ENCODE measurements at regions not wholly inside any gene's neighbourhood (a gene's known extent, or its start where the extent isn't known, plus 50 kb on each side); places are given as distances from the start of the nearest gene placed in this dataset.

DNA sequence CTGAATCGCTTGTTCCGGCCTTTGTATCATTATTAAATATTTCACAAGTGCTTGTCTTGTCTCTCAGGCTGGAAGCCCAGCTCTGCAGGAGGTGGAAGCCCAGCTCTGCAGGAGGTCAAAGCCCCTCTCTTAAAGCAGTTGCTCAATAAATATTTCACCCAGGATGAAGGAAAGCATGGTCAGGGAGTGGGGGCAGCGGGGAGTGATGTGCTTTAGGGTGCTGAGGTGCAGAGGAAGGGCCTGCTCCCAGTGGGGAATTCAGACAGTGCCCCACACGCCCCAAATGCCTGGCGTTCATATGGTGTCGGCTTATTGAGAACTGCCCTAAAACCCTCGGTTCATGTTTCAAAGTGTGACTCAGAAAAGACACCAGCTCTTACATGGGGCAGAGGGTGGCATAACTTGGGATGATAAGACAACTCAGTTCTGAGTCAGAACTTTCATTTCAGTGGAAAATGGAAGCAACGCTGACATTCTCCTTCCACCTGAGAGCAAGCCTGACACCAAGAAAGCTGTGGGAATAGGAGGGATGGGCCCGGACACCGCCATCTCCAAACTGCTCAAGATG, 114.3 kb upstream of the DAP start:
- Histone ChIP-seq H3K9ac (ENCODE audit: low read depth, low read length) (no peak overlapping the region), H3K9me3 (ENCODE audit: insufficient read depth, low read depth, low read length) (no peaks in the 10 kb centered on the region)
- WGBS, result 92% methylated on average over 10 of the region's 10 CpGs

DNA sequence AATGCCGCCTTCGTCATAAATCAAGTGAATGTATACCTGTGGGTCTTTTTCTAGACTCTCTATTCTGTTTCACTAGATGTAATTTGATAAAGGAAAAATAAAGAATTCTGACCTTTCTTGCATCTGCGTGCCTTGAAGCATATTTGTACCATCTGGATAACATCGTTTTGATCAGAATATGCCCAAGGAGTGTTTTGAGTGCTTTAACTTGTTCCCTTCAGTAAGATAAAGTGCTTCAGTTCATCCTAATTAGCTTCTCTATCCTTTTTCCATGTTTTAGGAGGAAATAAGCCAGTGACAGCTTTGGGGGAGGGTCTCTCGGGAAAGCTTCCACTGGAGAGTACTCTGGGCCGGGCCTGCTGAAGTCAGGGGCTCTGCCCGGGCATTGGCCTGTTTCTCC, 113.5 kb upstream of the DAP start:
- Histone ChIP-seq H3K36me3 (ENCODE audit: insufficient read depth, low read length) (no peaks in the 10 kb centered on the region), H3K9ac (ENCODE audit: low read depth, low read length) (no peak overlapping the region), H3K4me1 (ENCODE audit: insufficient read depth, low read length) (peaks cover 4% of the 10 kb centered on the region; the same call in 1 of the 2 replicates), H3K4me3 (ENCODE audit: low read length) (no peak overlapping the region), H3K27me3 (ENCODE audit: insufficient read depth, low read length) (no peaks in the 10 kb centered on the region), H3K27ac (ENCODE audit: low read depth, low read length) (no peak overlapping the region), H3K9me3 (ENCODE audit: insufficient read depth, low read depth, low read length) (no peaks in the 10 kb centered on the region)
- 93% methylated on average over 7 of the region's 7 CpGs for WGBS

More for the DNA sequence above, 114.3 kb upstream of the DAP start:
- no peak overlapping the region for H3K4me3 ChIP-seq (ENCODE audit: low read length)
- H3K27me3 ChIP-seq (ENCODE audit: insufficient read depth, low read length), result no peaks in the 10 kb centered on the region
- H3K27ac ChIP-seq (ENCODE audit: low read depth, low read length), result no peak overlapping the region
- H3K4me1 ChIP-seq (ENCODE audit: insufficient read depth, low read length), result peaks cover 4% of the 10 kb centered on the region; the same call in 1 of the 2 replicates
- no peaks in the 10 kb centered on the region for H3K36me3 ChIP-seq (ENCODE audit: insufficient read depth, low read length)

DNA sequence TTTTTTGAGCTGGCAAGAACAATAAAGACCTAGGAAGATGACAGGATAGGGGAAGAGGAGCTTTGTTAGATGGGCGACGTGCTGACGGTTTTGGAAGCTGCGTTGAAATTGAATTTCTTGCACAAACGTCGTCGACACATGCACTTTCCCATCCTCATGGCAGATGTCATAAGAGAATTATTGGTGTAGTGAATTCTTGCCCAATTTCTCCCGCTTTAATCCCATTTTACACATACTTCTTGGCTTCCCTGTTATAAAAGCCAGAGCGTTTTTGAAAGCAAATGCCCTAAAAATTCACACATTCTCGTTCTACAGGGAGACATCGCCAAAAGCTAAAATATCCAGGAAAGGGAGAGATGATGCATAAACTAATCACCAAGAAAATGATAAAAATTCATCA, 109.8 kb upstream of the DAP start:
- no peak overlapping the region for H3K27ac ChIP-seq (ENCODE audit: low read depth, low read length)
- H3K4me1 ChIP-seq (ENCODE audit: insufficient read depth, low read length), result peaks cover 4% of the 10 kb centered on the region; the same call in 1 of the 2 replicates
- no peaks in the 10 kb centered on the region for H3K9me3 ChIP-seq (ENCODE audit: insufficient read depth, low read depth, low read length)
- H3K27me3 ChIP-seq (ENCODE audit: insufficient read depth, low read length), result no peaks in the 10 kb centered on the region
- no peaks in the 10 kb centered on the region for H3K36me3 ChIP-seq (ENCODE audit: insufficient read depth, low read length)
- H3K4me3 ChIP-seq (ENCODE audit: low read length), result no peak overlapping the region
- WGBS, result 96% methylated on average over 11 of the region's 11 CpGs
- no peak overlapping the region for H3K9ac ChIP-seq (ENCODE audit: low read depth, low read length)

DNA sequence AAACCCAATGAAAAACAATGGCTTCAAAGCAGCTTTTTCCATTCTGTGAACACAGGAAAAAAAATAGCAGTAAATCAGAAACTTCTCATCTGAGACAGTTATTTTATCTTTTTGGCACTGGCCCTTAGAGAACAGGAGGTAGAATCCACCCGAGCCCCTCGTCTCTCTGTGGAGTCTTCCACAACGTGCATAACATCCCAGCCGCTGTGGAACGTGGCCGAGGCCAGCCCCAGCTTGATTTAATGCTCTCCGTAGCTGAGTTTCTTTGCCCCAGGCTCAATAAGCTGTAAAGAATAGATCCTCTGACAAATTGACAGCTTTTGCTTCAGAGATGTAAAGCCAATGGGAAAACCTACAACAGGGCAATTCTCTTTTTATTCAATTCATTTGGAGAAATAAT, 107.9 kb upstream of the DAP start:
- H3K9ac ChIP-seq (ENCODE audit: low read depth, low read length), result no peak overlapping the region
- 89% methylated on average over 7 of the region's 7 CpGs for WGBS
- no peak overlapping the region for H3K27ac ChIP-seq (ENCODE audit: low read depth, low read length)
- no peaks in the 10 kb centered on the region for H3K27me3 ChIP-seq (ENCODE audit: insufficient read depth, low read length)
- H3K4me3 ChIP-seq (ENCODE audit: low read length), result no peak overlapping the region
- no peaks in the 10 kb centered on the region for H3K4me1 ChIP-seq (ENCODE audit: insufficient read depth, low read length)
- no peaks in the 10 kb centered on the region for H3K9me3 ChIP-seq (ENCODE audit: insufficient read depth, low read depth, low read length)
- H3K36me3 ChIP-seq (ENCODE audit: insufficient read depth, low read length), result no peaks in the 10 kb centered on the region

DNA sequence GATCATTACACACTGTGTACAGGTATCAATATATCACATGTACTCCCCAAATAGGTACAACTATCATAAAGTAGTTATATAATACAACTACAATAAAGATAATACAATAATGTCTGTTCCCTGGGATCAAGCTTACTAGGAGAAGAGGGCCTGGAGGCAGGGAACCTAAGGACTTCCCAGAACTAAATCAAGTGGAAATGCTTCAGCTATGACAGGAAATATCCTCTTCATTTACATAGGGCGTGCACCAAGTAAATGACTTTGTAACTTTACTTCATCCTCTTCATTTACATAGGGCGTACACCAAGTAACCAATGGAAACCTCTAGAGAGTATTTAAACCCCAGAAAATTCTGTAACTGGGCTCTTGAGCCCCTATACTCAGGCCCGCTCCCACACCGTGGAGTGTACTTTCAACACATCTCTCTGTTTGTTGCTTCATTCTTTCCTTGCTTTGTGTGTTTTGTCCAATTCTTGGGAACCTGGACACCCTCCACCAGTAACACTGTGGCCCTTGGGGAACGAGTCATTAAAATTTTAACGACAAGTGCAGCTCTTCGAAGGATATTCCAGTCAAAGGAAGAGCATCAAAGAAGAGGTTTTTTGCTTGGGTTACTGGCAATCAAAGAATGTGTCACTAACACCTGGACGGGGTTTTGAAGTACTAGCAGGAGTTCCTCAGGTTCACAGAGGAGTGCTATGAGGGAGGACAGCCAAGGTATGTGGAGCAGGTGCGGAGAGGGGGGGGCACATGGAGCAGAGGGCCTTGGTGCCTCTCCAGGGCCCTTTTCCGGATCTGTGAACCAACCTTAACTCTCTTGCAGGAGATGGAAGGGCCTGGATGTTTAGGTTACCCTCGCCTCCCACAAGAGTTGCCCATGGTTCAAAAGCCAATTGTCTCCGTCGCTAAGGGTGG, 106.6 kb upstream of the DAP start:
- Histone ChIP-seq H3K4me1 (ENCODE audit: insufficient read depth, low read length) (no peaks in the 10 kb centered on the region), H3K9me3 (ENCODE audit: insufficient read depth, low read depth, low read length) (no peaks in the 10 kb centered on the region), H3K9ac (ENCODE audit: low read depth, low read length) (no peak overlapping the region), H3K36me3 (ENCODE audit: insufficient read depth, low read length) (no peaks in the 10 kb centered on the region), H3K27ac (ENCODE audit: low read depth, low read length) (no peak overlapping the region), H3K4me3 (ENCODE audit: low read length) (no peak overlapping the region), H3K27me3 (ENCODE audit: insufficient read depth, low read length) (no peaks in the 10 kb centered on the region)
- WGBS, result 95% methylated on average over 13 of the region's 13 CpGs

DNA sequence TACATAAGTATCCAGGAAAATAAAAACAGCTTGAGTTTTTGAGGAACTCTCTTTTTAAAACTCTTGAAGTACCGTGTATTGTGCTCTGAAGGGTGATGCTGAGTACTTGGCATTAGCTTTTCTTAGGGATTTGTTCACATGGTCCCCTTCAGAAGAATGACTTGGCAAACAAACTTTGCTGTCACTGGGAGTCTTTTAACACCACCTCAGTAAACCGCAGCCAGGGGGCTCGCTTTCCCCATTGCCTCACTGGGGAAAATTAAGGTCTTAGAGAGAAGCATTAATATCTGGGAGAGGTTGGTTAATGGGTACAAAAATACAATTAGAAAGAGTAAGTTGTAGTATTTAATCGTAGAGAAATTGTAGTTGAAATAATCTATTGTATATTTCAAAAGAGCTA, 105.9 kb upstream of the DAP start:
- H3K4me1 ChIP-seq (ENCODE audit: insufficient read depth, low read length), result no peaks in the 10 kb centered on the region
- no peak overlapping the region for H3K9ac ChIP-seq (ENCODE audit: low read depth, low read length)

DNA sequence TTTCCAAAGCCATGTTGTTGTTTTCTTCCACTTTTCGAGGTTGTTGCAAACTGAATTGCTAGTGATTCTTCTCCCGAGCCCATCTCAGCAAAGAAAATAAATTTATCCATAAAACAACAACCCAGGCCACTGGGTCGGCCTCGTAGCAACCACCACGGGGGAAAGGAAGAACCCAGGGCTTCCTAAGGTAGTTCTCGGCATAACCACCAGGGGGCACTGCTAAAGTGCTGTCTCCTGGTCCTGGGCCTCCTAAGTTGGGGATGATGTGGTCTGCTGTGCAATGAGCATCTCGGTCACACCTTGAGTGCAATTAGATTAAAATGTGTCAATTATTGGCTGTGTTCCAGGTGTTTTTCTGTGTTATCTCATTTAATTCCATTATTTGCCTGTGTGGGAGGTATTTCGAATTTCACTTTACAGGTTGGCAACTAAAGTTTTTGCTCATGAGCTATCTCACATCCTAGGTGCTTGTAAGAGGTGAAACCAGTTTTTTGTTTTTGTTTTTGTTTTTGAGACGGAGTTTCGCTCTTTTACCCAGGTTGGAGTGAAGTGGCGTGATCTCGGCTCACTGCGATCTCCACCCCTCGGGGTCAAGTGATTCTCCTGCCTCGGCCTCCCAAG, 102.8 kb upstream of the DAP start:
- H3K27ac ChIP-seq (ENCODE audit: low read depth, low read length), result no peak overlapping the region
- no peak overlapping the region for H3K9ac ChIP-seq (ENCODE audit: low read depth, low read length)
- 74% methylated on average over 15 of the region's 15 CpGs for whole genome bisulfite sequencing
- no peaks in the 10 kb centered on the region for H3K4me1 ChIP-seq (ENCODE audit: insufficient read depth, low read length)
- H3K36me3 ChIP-seq (ENCODE audit: insufficient read depth, low read length), result no peaks in the 10 kb centered on the region
- H3K4me3 ChIP-seq (ENCODE audit: low read length), result no peak overlapping the region
- no peaks in the 10 kb centered on the region for H3K27me3 ChIP-seq (ENCODE audit: insufficient read depth, low read length)
- no peaks in the 10 kb centered on the region for H3K9me3 ChIP-seq (ENCODE audit: insufficient read depth, low read depth, low read length)

More for the DNA sequence above, 105.9 kb upstream of the DAP start:
- no peaks in the 10 kb centered on the region for H3K27me3 ChIP-seq (ENCODE audit: insufficient read depth, low read length)
- H3K9me3 ChIP-seq (ENCODE audit: insufficient read depth, low read depth, low read length), result no peaks in the 10 kb centered on the region
- H3K27ac ChIP-seq (ENCODE audit: low read depth, low read length), result no peak overlapping the region
- H3K36me3 ChIP-seq (ENCODE audit: insufficient read depth, low read length), result no peaks in the 10 kb centered on the region
- 59% methylated on average over 4 of the region's 4 CpGs for WGBS
- H3K4me3 ChIP-seq (ENCODE audit: low read length), result no peak overlapping the region

DNA sequence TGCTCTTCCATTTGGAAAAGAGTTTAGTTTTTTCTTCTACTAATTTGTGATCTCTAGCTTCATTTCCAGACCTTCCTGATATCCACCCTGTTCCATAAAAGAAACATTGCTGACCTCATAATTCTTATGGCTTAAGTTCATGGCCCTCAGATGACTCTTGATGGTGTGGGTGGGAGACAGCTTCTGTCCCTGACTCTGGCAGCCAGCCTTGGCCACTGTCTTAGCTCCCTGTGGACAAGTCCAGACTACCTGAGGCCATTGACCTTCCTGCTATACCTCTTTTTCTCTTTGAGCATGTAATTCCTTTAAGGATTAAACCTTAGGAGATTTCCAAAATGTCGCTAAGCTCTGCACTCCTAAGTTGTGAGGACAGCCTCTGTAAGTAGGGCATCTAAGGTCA, 101.1 kb upstream of the DAP start:
- Histone ChIP-seq H3K27me3 (ENCODE audit: insufficient read depth, low read length) (peaks cover 11% of the 10 kb centered on the region), H3K4me1 (ENCODE audit: insufficient read depth, low read length) (peaks cover 6% of the 10 kb centered on the region; the same call in 1 of the 2 replicates), H3K36me3 (ENCODE audit: insufficient read depth, low read length) (no peaks in the 10 kb centered on the region), H3K9me3 (ENCODE audit: insufficient read depth, low read depth, low read length) (no peaks in the 10 kb centered on the region), H3K27ac (ENCODE audit: low read depth, low read length) (no peak overlapping the region), H3K4me3 (ENCODE audit: low read length) (no peak overlapping the region), H3K9ac (ENCODE audit: low read depth, low read length) (no peak overlapping the region)
- WGBS, result 100% methylated on average over 1 of the region's 1 CpG

DNA sequence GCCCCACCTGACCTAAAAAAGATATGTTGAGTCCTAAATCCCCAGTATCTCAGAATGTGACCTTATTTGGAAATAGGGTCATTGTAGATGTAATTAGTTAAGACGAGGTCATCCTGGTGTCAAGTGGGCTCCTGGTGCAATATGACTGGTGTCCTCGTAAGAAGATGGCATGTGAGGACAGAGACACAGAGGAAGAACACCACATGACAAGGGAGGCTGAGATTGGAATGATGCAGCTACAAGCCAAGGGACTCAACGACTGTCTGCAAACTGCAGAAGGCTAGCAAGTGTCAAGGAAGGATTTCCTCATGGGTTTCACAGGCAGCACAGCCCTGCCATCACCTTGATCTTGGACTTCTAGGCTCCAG, 100.4 kb upstream of the DAP start:
- WGBS, result 89% methylated on average over 3 of the region's 3 CpGs

DNA sequence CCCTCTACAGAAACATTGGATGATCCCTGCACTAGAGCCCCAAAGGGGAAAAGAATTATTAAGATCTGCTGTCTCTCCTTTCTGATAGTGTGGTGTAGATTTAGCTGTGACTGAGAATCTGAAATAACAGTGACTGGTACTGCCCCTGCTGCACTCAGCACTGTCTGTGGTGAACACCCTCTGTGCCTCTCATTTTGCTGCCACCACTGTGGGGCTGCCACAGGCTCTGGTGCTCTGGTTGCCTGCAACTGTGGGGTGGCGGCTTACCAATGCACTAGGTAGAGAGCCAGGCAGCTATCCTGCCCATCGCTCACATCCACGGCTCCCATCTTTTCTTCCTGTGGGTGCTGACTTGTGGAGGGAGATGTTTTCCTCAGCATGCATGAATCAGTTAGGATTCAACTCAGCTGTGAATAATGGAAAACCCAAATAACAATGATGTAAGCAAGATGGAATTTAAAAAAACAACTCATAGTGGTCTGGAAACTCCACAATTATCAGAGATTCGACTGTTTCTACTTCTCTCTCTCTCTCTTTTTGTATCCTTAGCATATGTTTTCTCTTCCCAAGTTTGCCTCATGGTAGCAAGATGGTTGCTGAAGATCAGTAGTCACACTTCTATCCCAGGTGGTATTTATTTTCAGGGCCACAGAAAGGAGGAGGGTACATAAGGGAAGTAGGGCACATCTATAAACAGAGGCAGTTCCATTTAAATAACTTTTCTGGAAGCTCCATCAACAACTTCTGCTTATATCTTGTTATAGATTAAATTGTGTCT, 99.8 kb upstream of the DAP start:
- Histone ChIP-seq H3K4me1 (ENCODE audit: insufficient read depth, low read length) (peaks cover 17% of the 10 kb centered on the region), H3K9me3 (ENCODE audit: insufficient read depth, low read depth, low read length) (no peaks in the 10 kb centered on the region), H3K4me3 (ENCODE audit: low read length) (no peak overlapping the region), H3K36me3 (ENCODE audit: insufficient read depth, low read length) (no peaks in the 10 kb centered on the region), H3K9ac (ENCODE audit: low read depth, low read length) (no peak overlapping the region), H3K27ac (ENCODE audit: low read depth, low read length) (no peak overlapping the region), H3K27me3 (ENCODE audit: insufficient read depth, low read length) (peaks cover 17% of the 10 kb centered on the region)
- WGBS, result 98% methylated on average over 4 of the region's 4 CpGs

More for the DNA sequence above, 100.4 kb upstream of the DAP start:
- Histone ChIP-seq H3K9ac (ENCODE audit: low read depth, low read length) (no peak overlapping the region), H3K27ac (ENCODE audit: low read depth, low read length) (no peak overlapping the region), H3K27me3 (ENCODE audit: insufficient read depth, low read length) (peaks cover 13% of the 10 kb centered on the region), H3K9me3 (ENCODE audit: insufficient read depth, low read depth, low read length) (no peaks in the 10 kb centered on the region), H3K4me1 (ENCODE audit: insufficient read depth, low read length) (peaks cover 11% of the 10 kb centered on the region), H3K36me3 (ENCODE audit: insufficient read depth, low read length) (no peaks in the 10 kb centered on the region), H3K4me3 (ENCODE audit: low read length) (no peak overlapping the region)

DNA sequence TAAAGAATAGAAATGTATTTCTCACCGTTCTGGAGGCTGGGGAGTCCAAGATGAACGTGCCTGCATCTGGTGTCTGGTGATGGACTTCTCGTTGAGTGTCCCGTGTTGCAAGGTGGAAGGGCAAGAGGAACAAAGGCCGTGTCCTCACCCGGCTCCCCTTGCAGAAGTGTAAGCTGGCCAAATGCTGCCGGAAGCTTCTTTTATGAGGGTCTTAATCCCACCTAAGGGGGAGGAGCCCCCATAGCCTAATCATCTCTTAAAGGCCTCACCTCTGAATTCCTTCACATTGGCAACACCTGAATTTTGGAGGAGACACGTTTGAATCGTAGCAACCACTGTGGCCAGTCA, 99.1 kb upstream of the DAP start:
- no peak overlapping the region for H3K9ac ChIP-seq (ENCODE audit: low read depth, low read length)
- H3K27me3 ChIP-seq (ENCODE audit: insufficient read depth, low read length), result peaks cover 17% of the 10 kb centered on the region
- WGBS, result 89% methylated on average over 9 of the region's 9 CpGs
- no peaks in the 10 kb centered on the region for H3K36me3 ChIP-seq (ENCODE audit: insufficient read depth, low read length)
- H3K4me3 ChIP-seq (ENCODE audit: low read length), result no peak overlapping the region
- peaks cover 17% of the 10 kb centered on the region for H3K4me1 ChIP-seq (ENCODE audit: insufficient read depth, low read length)
- H3K9me3 ChIP-seq (ENCODE audit: insufficient read depth, low read depth, low read length), result no peaks in the 10 kb centered on the region
- H3K27ac ChIP-seq (ENCODE audit: low read depth, low read length), result no peak overlapping the region
